ENCODE measurements at regions not wholly inside any gene's neighbourhood (a gene's known extent, or its start where the extent isn't known, plus 50 kb on each side); places are given as distances from the start of the nearest gene placed in this dataset.

DNA sequence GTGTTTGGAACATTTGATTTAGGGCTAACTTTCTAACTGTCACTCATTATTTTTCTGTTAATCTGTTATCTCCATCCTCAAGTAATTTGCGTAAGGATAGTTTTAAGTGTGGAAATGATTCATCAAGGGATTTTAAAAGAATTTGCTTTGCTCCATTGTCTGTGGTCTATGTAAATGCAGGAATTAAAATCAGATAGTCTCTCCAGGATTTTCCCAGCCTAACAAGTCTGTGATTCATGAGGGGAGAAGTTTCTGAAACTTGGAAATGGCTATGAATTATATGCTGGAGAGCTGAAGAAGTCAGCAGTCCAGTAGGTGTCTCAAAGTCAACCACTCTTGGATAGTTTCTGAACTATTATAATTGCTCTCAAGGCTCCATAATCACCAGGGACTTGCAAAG is 264.5 kb downstream of the MRPL39 start:
- dilution Hi-C loops (cut with HindIII; ENCODE audit: low sequenced_read_pairs, unreplicated experiment): no loop called here
- BruUV-seq (replicated peaks): no TSS peak

More for the DNA sequence above, 264.5 kb downstream of the MRPL39 start:
- H3K4ac ChIP-seq (ENCODE audit: low read depth, low read length): no peak overlapping the region
- H3K4me2 ChIP-seq (ENCODE audit: low read depth, low read length): no peak overlapping the region
- H3K36me3 ChIP-seq (ENCODE audit: control insufficient read depth, insufficient read depth, low read length): no peaks in the 10 kb centered on the region
- WGBS, 2 experiments (ENCODE audit: extremely low coverage in 2 of 2, insufficient read length in 1 of 2): no CpG with 5 or more reads among the region's 1 CpG
- no peak overlapping the region for H4K5ac ChIP-seq (ENCODE audit: low read depth, low read length)
- no peaks in the 10 kb centered on the region for H3K4me1 ChIP-seq (ENCODE audit: control insufficient read depth, insufficient read depth, low read length)
- no peak overlapping the region for H3K14ac ChIP-seq (replicated peaks; ENCODE audit: low read depth, low read length)
- no peaks in the 10 kb centered on the region for H3K9me1 ChIP-seq (ENCODE audit: insufficient read depth, low read length)
- no peak for TF ChIP-seq RFX5 (IDR thresholded peaks at IDR 0.05; ENCODE audit: low read depth, low read length)
- POLR2A ChIA-PET (ENCODE audit: unreplicated experiment): no interaction called here
- ATAC-seq (ENCODE audit: low read depth): peak; percentile 21; the same call in 1 of the 2 replicates
- no peak overlapping the region for H3K4me3 ChIP-seq (ENCODE audit: insufficient read depth, low read depth, low read length)
- intact Hi-C loops (cut with micrococcal nuclease) (no loop called here), in situ Hi-C loops (cut with MboI; ENCODE audit: low sequenced_read_pairs) (no loop called here)
- H2AK5ac ChIP-seq (ENCODE audit: low read depth, low read length): no peak overlapping the region
- no peak overlapping the region for H2BK5ac ChIP-seq (ENCODE audit: low read depth, low read length, poor library complexity, severe bottlenecking)
- no peak overlapping the region for H2BK15ac ChIP-seq (ENCODE audit: low read depth, low read length)
- no peak overlapping the region for H3K9ac ChIP-seq (ENCODE audit: low read depth, low read length)
- no peak overlapping the region for H2AK9ac ChIP-seq (replicated peaks; ENCODE audit: low read depth, low read length, poor library complexity)
- H2AFZ ChIP-seq (replicated peaks; ENCODE audit: low read length, poor library complexity): no peak overlapping the region
- H4K91ac ChIP-seq (ENCODE audit: insufficient read depth, low read depth, low read length): no peak overlapping the region
- DNase-seq: peak; percentile 36
- no peak overlapping the region for H4K8ac ChIP-seq (ENCODE audit: low read depth in 2 of 2, low read length in 2 of 2)
- H3K9me3 ChIP-seq (ENCODE audit: control insufficient read depth, insufficient read depth, low read length): no peaks in the 10 kb centered on the region
- no peaks in the 10 kb centered on the region for H3K79me1 ChIP-seq (ENCODE audit: low read depth in 1 of 2, low read length in 2 of 2)
- no peak overlapping the region for H3K27ac ChIP-seq (ENCODE audit: insufficient read depth, low read length)
- H3K27me3 ChIP-seq (ENCODE audit: control insufficient read depth, insufficient read depth, low read length): no peaks in the 10 kb centered on the region
- no peaks in the 10 kb centered on the region for H4K20me1 ChIP-seq (ENCODE audit: insufficient read depth, low read length)
- no peak overlapping the region; the same call in 1 of the 2 replicates for H3K18ac ChIP-seq (ENCODE audit: low read depth, low read length)
- no peak overlapping the region for H3K23ac ChIP-seq (ENCODE audit: low read depth, low read length)
- H2BK20ac ChIP-seq (ENCODE audit: low read depth, low read length): no peak overlapping the region
- CTCF ChIA-PET: interaction anchor here (0.8 kb wide), 1 partner anchor 954 kb away, joined by 6 read pairs; no protein-coding TSS in a partner anchor
- no peak overlapping the region for H3K56ac ChIP-seq (ENCODE audit: extremely low read depth, insufficient read depth, low read length)
- no peak overlapping the region for H2BK120ac ChIP-seq (ENCODE audit: low read depth, low read length)

All from IMR-90 (cell line).